T-helper 2 cell treated with Interferon-gamma antibody and Interleukin-4, amounts not matched to agents 5 μg/mL and 100 μg/mL, for 36 hours (primary cell): ENCODE measurements at regions not wholly inside any gene's neighbourhood (a gene's known extent, or its start where the extent isn't known, plus 50 kb on each side); places are given as distances from the start of the nearest gene placed in this dataset.

Experiments used
- DNase-seq: peaks from one replicate; pipeline ENCODE4 v3.0.0; 2021; ENCODE audit warnings: low spot score
- H3K27ac Mint-ChIP-seq: one replicate; pipeline ENCODE4 v1.8.0; 2021; ENCODE audit warnings: mild to moderate bottlenecking, mixed read lengths
- H3K27me3 Mint-ChIP-seq: one replicate; pipeline ENCODE4 v1.8.0; 2021; ENCODE audit warnings: low read depth, mixed read lengths
- H3K36me3 Mint-ChIP-seq: one replicate; pipeline ENCODE4 v1.8.0; 2021; ENCODE audit warnings: low read depth, mixed read lengths
- H3K4me1 Mint-ChIP-seq: one replicate; pipeline ENCODE4 v1.8.0; 2021; ENCODE audit warnings: low read depth, mixed read lengths
- H3K4me3 Mint-ChIP-seq: one replicate; pipeline ENCODE4 v1.8.0; 2022; ENCODE audit warnings: mild to moderate bottlenecking, moderate library complexity, mixed read lengths
- H3K9me3 Mint-ChIP-seq: one replicate; pipeline ENCODE4 v1.8.0; 2021; ENCODE audit warnings: mixed read lengths

DNA sequence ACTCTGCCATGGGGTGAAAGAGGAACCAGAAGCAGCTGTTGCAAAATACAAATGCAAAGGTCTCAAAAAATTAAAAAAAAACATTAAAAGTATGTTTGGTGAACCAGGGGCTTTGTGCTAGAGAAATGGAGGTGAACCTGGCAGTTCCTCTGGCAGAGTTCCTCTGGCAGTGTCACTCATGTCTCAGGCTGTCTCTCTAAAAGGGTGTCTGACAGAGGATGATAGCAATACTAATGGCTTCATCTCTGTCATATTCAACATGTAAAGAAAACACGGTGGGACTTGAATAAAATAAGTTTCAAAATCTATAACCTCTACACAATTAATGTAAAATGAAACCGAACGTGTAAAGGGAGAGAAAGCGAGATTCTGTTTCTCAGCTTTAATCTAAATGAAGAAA, 375.7 kb upstream of the VWC2 start:
- peaks cover 4% of the 10 kb centered on the region for H3K9me3 Mint-ChIP-seq
- H3K4me1 Mint-ChIP-seq, result no peaks in the 10 kb centered on the region
- H3K36me3 Mint-ChIP-seq, result no peaks in the 10 kb centered on the region
- H3K27me3 Mint-ChIP-seq, result no peaks in the 10 kb centered on the region
- H3K27ac Mint-ChIP-seq, result no peak overlapping the region
- no peak overlapping the region for H3K4me3 Mint-ChIP-seq
- DNase-seq, result no peak

DNA sequence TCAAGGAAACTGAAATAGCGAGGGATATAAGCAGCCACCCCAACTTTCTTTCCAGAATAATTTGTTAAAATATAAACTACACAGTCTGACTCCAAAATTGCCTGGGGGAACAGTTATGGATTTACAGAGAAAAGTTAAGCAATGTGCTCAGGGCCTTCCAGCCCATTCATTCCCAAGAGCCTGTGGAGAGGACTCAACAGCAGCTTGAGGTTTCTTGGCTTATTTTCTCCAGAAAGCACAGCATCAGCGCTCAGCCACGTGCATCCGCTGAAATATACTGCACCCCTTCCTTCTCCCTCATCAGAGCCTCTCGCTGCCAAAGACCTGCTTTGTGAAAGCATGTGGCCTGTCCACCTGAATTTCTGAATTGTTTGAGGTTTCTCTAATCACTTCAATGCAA, 375.2 kb upstream of the VWC2 start:
- Mint-ChIP-seq H3K4me1 (no peaks in the 10 kb centered on the region), H3K4me3 (no peak overlapping the region), H3K36me3 (no peaks in the 10 kb centered on the region), H3K27ac (no peak overlapping the region), H3K9me3 (peaks cover 4% of the 10 kb centered on the region), H3K27me3 (no peaks in the 10 kb centered on the region)
- no peak for DNase-seq

DNA sequence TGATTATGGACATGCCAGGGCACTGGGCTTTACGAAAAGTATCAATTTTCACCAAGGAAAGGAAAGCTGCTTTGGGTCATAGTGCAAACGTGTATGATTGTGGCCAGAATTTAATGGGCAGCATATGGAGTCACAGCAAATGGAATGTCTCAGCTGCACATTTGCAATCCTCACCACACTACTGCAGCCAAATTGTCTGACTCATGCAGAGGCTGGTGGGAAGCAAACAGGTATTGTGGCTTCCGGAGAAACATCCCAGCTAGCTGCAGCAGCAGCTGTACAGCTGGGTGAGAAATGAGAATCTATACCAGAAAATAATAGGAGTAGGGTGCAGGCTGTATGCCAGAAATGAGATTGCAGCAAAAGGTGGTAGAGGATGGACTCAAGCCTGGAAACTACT, 374.7 kb upstream of the VWC2 start:
- peaks cover 4% of the 10 kb centered on the region for H3K9me3 Mint-ChIP-seq
- H3K27ac Mint-ChIP-seq, result no peak overlapping the region
- H3K4me3 Mint-ChIP-seq, result no peak overlapping the region
- H3K36me3 Mint-ChIP-seq, result no peaks in the 10 kb centered on the region
- no peaks in the 10 kb centered on the region for H3K27me3 Mint-ChIP-seq
- H3K4me1 Mint-ChIP-seq, result no peaks in the 10 kb centered on the region
- no peak for DNase-seq

DNA sequence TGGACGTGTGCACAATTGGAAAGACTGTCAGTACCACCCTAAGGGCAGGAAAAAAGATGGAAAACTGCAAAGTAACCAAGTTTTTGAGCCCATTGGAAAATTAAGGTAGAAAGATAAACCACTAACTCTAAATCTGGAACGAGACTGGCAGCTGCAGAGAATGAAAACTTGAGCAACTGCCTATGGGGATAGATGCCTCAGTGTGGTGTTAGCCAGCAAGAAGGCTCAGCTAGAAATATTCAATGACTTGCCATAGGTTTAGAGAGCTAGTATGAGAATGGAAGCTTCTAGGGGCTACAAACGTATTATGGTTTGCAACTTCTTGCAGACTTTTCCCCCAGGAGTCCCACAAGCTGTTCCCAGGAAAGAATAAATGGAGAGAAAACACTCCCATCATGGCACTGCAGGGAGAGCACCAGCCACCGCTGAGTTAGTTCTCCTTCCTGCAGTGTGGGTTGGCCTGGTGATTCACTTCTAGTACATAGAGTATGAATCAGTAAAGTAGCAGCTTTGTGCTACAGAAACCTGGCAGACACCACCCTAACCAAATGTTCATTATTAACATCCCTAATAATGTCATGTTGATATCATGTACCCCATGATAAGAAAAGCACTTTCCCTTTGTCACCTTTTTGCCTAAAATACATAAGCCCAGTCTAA, 372.4 kb upstream of the VWC2 start:
- H3K27ac Mint-ChIP-seq, result no peak overlapping the region
- no peaks in the 10 kb centered on the region for H3K4me1 Mint-ChIP-seq
- H3K9me3 Mint-ChIP-seq, result peaks cover 4% of the 10 kb centered on the region
- H3K27me3 Mint-ChIP-seq, result no peaks in the 10 kb centered on the region
- no peaks in the 10 kb centered on the region for H3K36me3 Mint-ChIP-seq
- no peak for DNase-seq
- H3K4me3 Mint-ChIP-seq, result no peak overlapping the region

DNA sequence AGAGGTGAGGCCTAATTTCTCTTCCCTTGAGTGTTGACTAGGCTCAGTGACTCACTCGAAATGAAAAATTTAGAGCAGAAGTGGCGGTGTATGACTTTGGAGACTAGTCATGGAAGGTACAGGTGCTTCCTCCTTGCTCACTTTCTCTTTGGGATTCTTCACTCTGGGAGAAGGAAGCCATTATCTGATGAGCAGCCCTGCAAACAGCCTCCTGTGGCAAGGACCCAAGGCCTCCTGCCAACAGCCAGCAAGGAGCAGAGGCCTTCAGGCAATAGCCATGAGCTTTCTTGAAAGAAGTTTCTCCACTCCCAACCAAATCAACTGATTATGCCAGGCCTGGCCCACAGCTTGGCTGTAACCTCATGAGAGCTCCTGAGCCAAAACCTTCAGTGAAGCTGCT, 369.6 kb upstream of the VWC2 start:
- no peaks in the 10 kb centered on the region for H3K36me3 Mint-ChIP-seq

DNA sequence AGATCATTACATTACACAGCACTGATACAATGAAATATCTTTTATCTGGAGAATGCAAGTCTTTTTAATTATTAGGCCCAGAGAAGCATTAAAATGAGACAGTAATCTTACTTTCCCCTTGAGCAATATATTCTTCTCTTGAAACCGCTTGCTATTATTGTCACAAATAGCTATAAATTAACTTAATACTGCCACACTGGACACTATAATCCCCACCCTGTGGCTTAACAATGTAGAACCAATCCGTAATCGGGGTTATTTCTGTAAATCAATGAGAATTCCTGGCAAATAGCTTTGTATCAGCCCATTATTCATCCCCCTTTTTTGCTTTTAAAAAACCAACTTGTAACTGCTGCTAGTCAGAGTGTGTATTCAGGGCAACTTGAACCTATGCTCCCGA, 366.2 kb upstream of the VWC2 start:
- H3K4me1 Mint-ChIP-seq, result no peaks in the 10 kb centered on the region
- H3K4me3 Mint-ChIP-seq, result no peak overlapping the region
- no peak for DNase-seq
- peaks cover 4% of the 10 kb centered on the region for H3K9me3 Mint-ChIP-seq
- H3K36me3 Mint-ChIP-seq, result no peaks in the 10 kb centered on the region
- H3K27me3 Mint-ChIP-seq, result no peaks in the 10 kb centered on the region
- no peak overlapping the region for H3K27ac Mint-ChIP-seq

More for the DNA sequence above, 369.6 kb upstream of the VWC2 start:
- Mint-ChIP-seq H3K4me1 (no peaks in the 10 kb centered on the region), H3K9me3 (no peaks in the 10 kb centered on the region), H3K27me3 (no peaks in the 10 kb centered on the region), H3K4me3 (no peak overlapping the region), H3K27ac (no peak overlapping the region)
- no peak for DNase-seq

DNA sequence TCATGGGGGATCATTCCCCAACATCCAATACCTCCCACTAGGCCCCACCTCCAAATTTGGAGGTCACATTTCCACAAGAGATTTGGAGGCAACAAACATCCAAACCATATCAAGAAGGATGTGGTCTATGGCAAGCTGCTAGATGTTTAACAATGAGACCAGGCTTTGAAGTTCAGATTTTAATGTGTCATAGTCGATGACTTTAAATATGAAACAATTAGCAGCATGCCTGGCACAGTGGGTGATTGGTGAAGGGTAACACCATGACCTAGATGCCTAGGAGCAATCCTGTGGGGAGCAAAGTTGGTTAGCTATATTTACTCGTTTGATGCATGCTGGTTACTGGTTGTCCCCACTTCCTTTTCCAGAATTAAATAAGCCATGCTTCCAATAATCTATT, 356.4 kb upstream of the VWC2 start:
- peaks cover 7% of the 10 kb centered on the region for H3K9me3 Mint-ChIP-seq
- H3K4me3 Mint-ChIP-seq, result no peak overlapping the region
- no peak for DNase-seq
- no peaks in the 10 kb centered on the region for H3K36me3 Mint-ChIP-seq
- H3K27ac Mint-ChIP-seq, result no peak overlapping the region
- no peaks in the 10 kb centered on the region for H3K27me3 Mint-ChIP-seq
- no peaks in the 10 kb centered on the region for H3K4me1 Mint-ChIP-seq

DNA sequence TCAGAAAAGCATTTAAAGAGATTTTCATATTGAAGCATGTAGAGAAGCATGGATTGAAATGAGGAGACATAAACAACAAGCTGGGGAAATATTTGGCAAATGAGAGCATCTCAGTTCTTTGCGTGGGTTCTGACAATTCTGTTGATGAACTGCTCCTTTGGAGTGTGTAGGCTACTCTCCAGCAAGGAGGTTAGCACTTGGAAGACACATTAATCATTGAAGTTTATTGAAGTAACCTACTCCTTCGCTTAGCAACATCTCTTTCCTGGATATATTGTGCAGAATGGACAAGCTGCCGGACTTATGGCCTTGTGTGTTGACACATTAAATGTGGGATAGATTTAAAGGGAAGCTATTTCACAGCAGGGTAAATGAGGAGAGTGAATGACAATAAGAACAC, 354.5 kb upstream of the VWC2 start:
- Mint-ChIP-seq H3K4me3 (no peak overlapping the region), H3K27me3 (no peaks in the 10 kb centered on the region), H3K9me3 (peaks cover 4% of the 10 kb centered on the region), H3K27ac (no peak overlapping the region), H3K4me1 (no peaks in the 10 kb centered on the region), H3K36me3 (no peaks in the 10 kb centered on the region)
- no peak for DNase-seq

DNA sequence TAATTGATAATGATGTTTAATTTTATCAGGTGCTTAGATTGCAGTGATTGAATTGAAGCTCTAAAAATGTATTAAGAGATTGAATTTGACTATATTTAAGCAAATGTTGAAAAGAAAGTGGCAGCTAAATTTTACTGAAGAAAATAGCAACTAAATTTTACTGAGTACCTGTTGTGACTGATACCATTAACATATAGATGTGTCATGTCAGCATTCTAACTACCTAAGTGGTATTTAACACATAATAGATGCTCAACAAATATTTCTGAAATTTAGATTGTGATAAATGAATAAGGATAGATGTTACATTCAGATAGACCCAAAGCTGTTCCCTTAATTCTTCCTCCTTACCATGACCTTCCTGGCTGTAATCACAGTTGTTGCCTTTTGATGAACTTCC, 350.9 kb upstream of the VWC2 start:
- H3K4me1 Mint-ChIP-seq, result no peaks in the 10 kb centered on the region
- H3K9me3 Mint-ChIP-seq, result no peaks in the 10 kb centered on the region
- H3K36me3 Mint-ChIP-seq, result no peaks in the 10 kb centered on the region
- no peak for DNase-seq
- no peaks in the 10 kb centered on the region for H3K27me3 Mint-ChIP-seq
- no peak overlapping the region for H3K4me3 Mint-ChIP-seq
- H3K27ac Mint-ChIP-seq, result no peak overlapping the region

DNA sequence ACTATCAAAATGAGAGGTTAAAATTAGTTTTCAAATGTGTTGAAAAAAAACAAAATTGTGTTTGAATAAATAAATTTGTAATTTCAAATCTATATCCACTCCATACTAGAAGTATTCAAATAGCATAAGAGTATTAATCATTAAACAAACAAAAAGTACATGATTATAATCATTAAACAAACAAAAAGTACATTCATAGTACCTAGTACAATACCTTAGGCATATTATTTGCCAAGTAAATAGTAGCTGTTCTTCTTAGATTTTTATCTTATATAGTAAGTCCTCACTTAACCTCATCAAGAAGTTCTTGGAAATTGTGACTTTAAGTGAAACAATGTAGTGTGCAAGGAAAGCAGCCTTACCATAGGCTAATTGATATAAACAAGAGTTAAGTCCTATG, 349.3 kb upstream of the VWC2 start:
- Mint-ChIP-seq H3K27me3 (no peaks in the 10 kb centered on the region), H3K4me1 (no peaks in the 10 kb centered on the region), H3K4me3 (no peak overlapping the region), H3K36me3 (no peaks in the 10 kb centered on the region), H3K27ac (no peak overlapping the region), H3K9me3 (no peaks in the 10 kb centered on the region)
- no peak for DNase-seq

DNA sequence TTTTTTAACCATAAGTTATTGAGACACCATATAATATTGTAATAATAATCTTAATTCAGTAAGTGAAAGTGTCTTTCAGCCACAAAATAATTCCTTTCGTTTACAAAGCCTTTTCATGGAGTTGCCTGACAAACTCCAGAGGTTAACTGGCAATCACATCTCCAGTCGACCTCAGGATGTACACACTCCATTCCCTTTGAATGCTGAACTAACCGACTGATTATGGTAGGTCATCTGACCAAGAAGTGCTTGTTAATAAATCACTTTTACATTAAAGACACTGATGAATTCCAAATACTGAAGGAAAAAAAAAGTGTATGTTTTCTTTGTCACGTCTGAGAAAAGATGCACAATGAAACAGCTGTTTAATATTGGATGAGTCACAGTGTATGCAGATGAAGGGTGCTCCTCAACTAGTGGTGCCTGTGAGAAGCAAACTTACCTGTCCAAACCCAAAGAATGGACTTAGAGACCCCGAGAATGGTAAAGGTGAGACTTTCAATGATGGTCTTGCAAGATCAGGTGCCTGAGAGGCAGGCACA, 348.1 kb upstream of the VWC2 start:
- Mint-ChIP-seq H3K4me3 (no peak overlapping the region), H3K9me3 (no peaks in the 10 kb centered on the region), H3K27me3 (no peaks in the 10 kb centered on the region), H3K27ac (no peak overlapping the region), H3K4me1 (no peaks in the 10 kb centered on the region), H3K36me3 (no peaks in the 10 kb centered on the region)
- no peak for DNase-seq

DNA sequence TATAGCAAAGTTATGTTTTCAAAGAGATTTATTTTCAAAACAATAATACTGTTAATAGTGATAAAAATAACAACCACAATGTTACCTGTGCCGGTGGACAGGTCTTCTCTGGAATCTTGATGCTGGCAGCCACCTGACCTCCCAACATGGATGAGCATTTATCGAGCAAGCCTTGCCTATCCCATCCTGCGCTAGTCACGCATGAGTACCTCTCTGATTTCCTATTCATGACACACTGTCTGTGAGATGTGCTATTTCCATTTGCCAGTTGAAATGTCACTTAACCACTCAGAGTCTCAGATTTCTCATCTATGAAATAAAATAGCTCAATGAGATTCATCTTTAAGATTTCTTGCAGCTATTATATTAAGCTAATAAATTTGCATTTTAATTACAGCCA, 341.2 kb upstream of the VWC2 start:
- Mint-ChIP-seq H3K27ac (no peak overlapping the region), H3K36me3 (no peaks in the 10 kb centered on the region), H3K27me3 (no peaks in the 10 kb centered on the region), H3K9me3 (peaks cover 3% of the 10 kb centered on the region), H3K4me3 (no peak overlapping the region), H3K4me1 (no peaks in the 10 kb centered on the region)
- no peak for DNase-seq

DNA sequence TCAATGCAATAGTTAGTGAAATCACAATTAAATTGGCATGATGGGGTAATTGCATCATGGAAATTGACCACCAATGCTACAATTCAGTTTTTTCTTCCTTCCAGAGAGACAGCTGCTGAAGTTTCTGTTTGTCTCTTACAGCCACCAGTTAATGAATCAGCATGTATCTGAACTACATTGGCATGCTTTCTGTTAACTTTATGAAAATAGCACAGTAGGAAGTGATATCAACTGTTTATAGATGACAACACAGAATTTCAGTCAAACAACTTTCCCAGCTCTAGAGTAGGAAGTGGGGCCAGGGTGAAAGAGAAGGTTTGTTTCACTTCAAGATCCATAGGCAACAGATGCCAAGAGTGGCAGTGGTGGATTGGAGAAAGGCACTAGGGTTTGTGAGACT, 339.6 kb upstream of the VWC2 start:
- no peaks in the 10 kb centered on the region for H3K27me3 Mint-ChIP-seq
- H3K36me3 Mint-ChIP-seq, result no peaks in the 10 kb centered on the region
- peaks cover 3% of the 10 kb centered on the region for H3K9me3 Mint-ChIP-seq
- H3K27ac Mint-ChIP-seq, result no peak overlapping the region
- H3K4me3 Mint-ChIP-seq, result no peak overlapping the region
- DNase-seq, result no peak
- H3K4me1 Mint-ChIP-seq, result no peaks in the 10 kb centered on the region

DNA sequence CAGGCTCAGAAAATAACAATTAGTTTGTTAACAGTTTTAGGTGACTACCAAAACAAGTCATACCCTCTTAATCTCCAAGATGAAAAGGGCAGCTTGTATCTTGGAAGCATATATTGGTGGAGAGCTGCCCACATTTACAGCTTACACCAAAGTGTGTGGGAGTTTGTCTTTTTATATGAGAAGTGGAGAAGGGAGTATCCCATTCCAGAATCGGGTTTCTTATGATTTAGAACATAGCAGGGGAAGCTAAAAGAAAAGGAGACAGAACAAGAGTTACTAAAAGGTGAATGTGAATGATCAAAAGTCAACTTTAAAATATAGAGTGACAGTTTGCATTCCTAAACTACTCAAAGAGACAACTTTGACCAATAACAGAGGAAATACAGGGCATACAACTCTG, 338.6 kb upstream of the VWC2 start:
- no peak for DNase-seq
- H3K9me3 Mint-ChIP-seq, result peaks cover 3% of the 10 kb centered on the region
- H3K36me3 Mint-ChIP-seq, result no peaks in the 10 kb centered on the region
- no peaks in the 10 kb centered on the region for H3K4me1 Mint-ChIP-seq
- no peak overlapping the region for H3K27ac Mint-ChIP-seq
- H3K27me3 Mint-ChIP-seq, result no peaks in the 10 kb centered on the region
- H3K4me3 Mint-ChIP-seq, result no peak overlapping the region

DNA sequence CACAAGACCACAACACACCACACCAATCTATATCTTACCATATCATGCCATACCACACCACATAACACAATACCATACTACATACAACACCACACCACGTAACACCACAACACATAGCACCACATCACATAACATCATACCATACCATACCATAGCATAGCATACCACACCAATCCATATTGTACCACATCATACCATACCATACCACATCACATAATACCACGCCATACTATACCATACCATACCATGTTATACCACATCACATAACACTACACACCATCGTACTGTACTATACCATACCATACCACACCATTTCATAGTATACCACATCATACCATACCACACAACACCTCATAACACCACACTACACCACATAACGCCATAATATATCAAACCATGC, 335.2 kb upstream of the VWC2 start:
- no peaks in the 10 kb centered on the region for H3K27me3 Mint-ChIP-seq
- no peak for DNase-seq
- no peaks in the 10 kb centered on the region for H3K9me3 Mint-ChIP-seq
- no peaks in the 10 kb centered on the region for H3K36me3 Mint-ChIP-seq
- no peak overlapping the region for H3K4me3 Mint-ChIP-seq
- no peaks in the 10 kb centered on the region for H3K4me1 Mint-ChIP-seq
- no peak overlapping the region for H3K27ac Mint-ChIP-seq
